ENCODE measurements at regions not wholly inside any gene's neighbourhood (a gene's known extent, or its start where the extent isn't known, plus 50 kb on each side); places are given as distances from the start of the nearest gene placed in this dataset.

DNA sequence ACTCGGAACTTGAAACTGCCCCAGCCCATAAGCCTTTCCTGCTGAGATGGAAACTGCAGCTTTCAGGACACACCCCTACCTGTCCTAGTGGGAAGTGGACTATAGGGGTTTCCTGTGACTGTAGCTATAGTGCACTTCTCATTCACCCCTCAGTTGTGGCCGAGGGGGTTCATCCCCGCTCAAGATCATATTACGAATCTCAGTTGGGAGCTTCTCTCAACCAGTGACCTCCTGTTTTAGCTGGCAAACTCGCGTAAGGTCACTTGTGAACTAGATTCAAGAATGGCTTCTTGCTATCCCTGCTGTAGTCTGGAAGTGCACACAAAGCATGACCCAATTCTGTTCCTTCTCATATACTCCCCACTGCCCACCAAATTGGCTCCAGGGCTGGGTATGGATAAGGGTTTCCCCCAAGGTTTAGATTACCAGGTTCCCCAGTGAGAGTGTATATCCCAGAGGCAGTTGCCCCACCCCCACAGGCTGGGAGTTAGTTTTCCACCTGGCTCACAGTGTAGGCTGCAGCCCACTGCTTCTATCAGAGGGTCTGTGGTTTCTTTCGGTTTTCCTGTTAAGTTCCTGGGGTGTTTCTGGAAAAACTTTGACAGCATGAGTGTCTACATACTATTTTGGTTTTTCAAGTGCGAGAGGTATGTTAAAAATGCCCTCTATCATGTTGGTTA lies 812.9 kb downstream of the JRKL start:
- Histone ChIP-seq H3K9ac (ENCODE audit: low read depth, low read length) (no peak overlapping the region), H4K5ac (ENCODE audit: low read depth, low read length) (no peak overlapping the region), H3K36me3 (ENCODE audit: control insufficient read depth, insufficient read depth, low read length) (no peaks in the 10 kb centered on the region), H3K79me1 (ENCODE audit: low read depth in 1 of 2, low read length in 2 of 2) (no peaks in the 10 kb centered on the region), H2AFZ (replicated peaks; ENCODE audit: low read length, poor library complexity) (no peak overlapping the region), H2BK5ac (ENCODE audit: low read depth, low read length, poor library complexity, severe bottlenecking) (no peak overlapping the region), H4K91ac (ENCODE audit: insufficient read depth, low read depth, low read length) (no peak overlapping the region), H3K27ac (ENCODE audit: insufficient read depth, low read length) (no peak overlapping the region), H2BK120ac (ENCODE audit: low read depth, low read length) (no peak overlapping the region), H3K4me3 (ENCODE audit: insufficient read depth, low read depth, low read length) (no peak overlapping the region), H3K9me3 (ENCODE audit: control insufficient read depth, insufficient read depth, low read length) (peaks cover 10% of the 10 kb centered on the region), H3K18ac (ENCODE audit: low read depth, low read length) (no peak overlapping the region), H2BK20ac (ENCODE audit: low read depth, low read length) (no peak overlapping the region), H3K4me2 (ENCODE audit: low read depth, low read length) (no peak overlapping the region), H3K23ac (ENCODE audit: low read depth, low read length) (no peak overlapping the region), H3K9me1 (ENCODE audit: insufficient read depth, low read length) (no peaks in the 10 kb centered on the region), H3K27me3 (ENCODE audit: control insufficient read depth, insufficient read depth, low read length) (no peaks in the 10 kb centered on the region), H3K4me1 (ENCODE audit: control insufficient read depth, insufficient read depth, low read length) (no peaks in the 10 kb centered on the region), H4K8ac (ENCODE audit: low read depth in 2 of 2, low read length in 2 of 2) (no peak overlapping the region), H2BK15ac (ENCODE audit: low read depth, low read length) (no peak overlapping the region), H3K4ac (ENCODE audit: low read depth, low read length) (no peak overlapping the region), H2AK9ac (replicated peaks; ENCODE audit: low read depth, low read length, poor library complexity) (no peak overlapping the region), H3K14ac (replicated peaks; ENCODE audit: low read depth, low read length) (no peak overlapping the region), H2AK5ac (ENCODE audit: low read depth, low read length) (no peak overlapping the region), H3K56ac (ENCODE audit: extremely low read depth, insufficient read depth, low read length) (no peak overlapping the region), H4K20me1 (ENCODE audit: insufficient read depth, low read length) (no peaks in the 10 kb centered on the region)
- no peak for ATAC-seq (ENCODE audit: low read depth)
- CTCF ChIA-PET = no interaction called here
- POLR2A ChIA-PET (ENCODE audit: unreplicated experiment) = no interaction called here
- no TSS peak for BruUV-seq (replicated peaks)
- intact Hi-C loops (cut with micrococcal nuclease) = no loop called here
- 39% methylated on average over 3 of the region's 8 CpGs; no CpG with 5 or more reads in 1 of the 2 experiments for WGBS, 2 experiments (ENCODE audit: extremely low coverage in 2 of 2, insufficient read length in 1 of 2)
- no peak for DNase-seq
- in situ Hi-C loops (cut with MboI; ENCODE audit: low sequenced_read_pairs) = no loop called here
- dilution Hi-C loops (cut with HindIII; ENCODE audit: low sequenced_read_pairs, unreplicated experiment) = no loop called here
- TF ChIP-seq NFE2L2 (IDR thresholded peaks at IDR 0.05; ENCODE audit: low read depth, low read length) (no peak), RFX5 (IDR thresholded peaks at IDR 0.05; ENCODE audit: low read depth, low read length) (no peak), MAFK (IDR thresholded peaks at IDR 0.05; ENCODE audit: low read depth, low read length) (no peak)

All from IMR-90 (cell line).